KMS-11 (cell line): ENCODE measurements at regions not wholly inside any gene's neighbourhood (a gene's known extent, or its start where the extent isn't known, plus 50 kb on each side); places are given as distances from the start of the nearest gene placed in this dataset.
"Not testable (repeated sequence)": the region's sequence is repeated elsewhere in the genome, so short reads cannot be mapped to it uniquely, and the experiment has no call there.

Experiments
- H2AFZ ChIP-seq: fragments of 200-600 bp; sonication (generic); 2 replicates; pipeline ENCODE4 v1.6.1; 2016; ENCODE audit warnings: antibody characterized with exemption, mixed run types, low read depth
- H3K27ac ChIP-seq: fragments of 200-600 bp; sonication (generic); 2 replicates; pipeline ENCODE4 v1.6.1; 2016; ENCODE audit warnings: mild to moderate bottlenecking, mixed run types
- H3K27me3 ChIP-seq: fragments of 200-600 bp; sonication (generic); 2 replicates; pipeline ENCODE4 v1.6.1; 2017; ENCODE audit warnings: mild to moderate bottlenecking, low read depth, mixed run types, moderate library complexity; ENCODE audit not compliant: insufficient read depth
- H3K36me3 ChIP-seq: fragments of 200-600 bp; sonication (generic); 2 replicates; pipeline ENCODE4 v1.6.1; 2017; ENCODE audit warnings: mild to moderate bottlenecking, mixed run types; ENCODE audit not compliant: insufficient read depth
- H3K4me1 ChIP-seq: fragments of 200-600 bp; sonication (generic); 2 replicates; pipeline ENCODE4 v1.6.1; 2016; ENCODE audit warnings: mild to moderate bottlenecking, low read depth, mixed run types; ENCODE audit not compliant: poor library complexity, severe bottlenecking
- H3K4me2 ChIP-seq: fragments of 200-600 bp; sonication (generic); 2 replicates; pipeline ENCODE4 v1.7.0; 2016; ENCODE audit warnings: mild to moderate bottlenecking, mixed run types
- H3K4me3 ChIP-seq: fragments of 200-600 bp; sonication (generic); IDR thresholded peaks from 2 replicates; pipeline ENCODE4 v1.6.1; 2017; ENCODE audit warnings: low read depth, low read length, mixed read lengths; ENCODE audit not compliant: insufficient read depth
- H3K79me2 ChIP-seq: fragments of 200-600 bp; sonication (generic); 2 replicates; pipeline ENCODE4 v1.6.1; 2016; ENCODE audit warnings: low read depth, mixed run types; ENCODE audit not compliant: insufficient read depth
- H3K9ac ChIP-seq: fragments of 200-600 bp; sonication (generic); 2 replicates; pipeline ENCODE4 v1.6.1; 2016; ENCODE audit warnings: mild to moderate bottlenecking, mixed run types
- H4K20me1 ChIP-seq: fragments of 200-600 bp; sonication (generic); 2 replicates; pipeline ENCODE4 v1.6.1; 2016; ENCODE audit warnings: mild to moderate bottlenecking, mixed run types; ENCODE audit not compliant: insufficient read depth
- TF ChIP-seq, protein P1 (sequence below): fragments of 200-600 bp; sonication (generic); conservative IDR thresholded peaks from 2 replicates; pipeline ENCODE4 v1.6.1; 2017; ENCODE audit warnings: low read depth, mild to moderate bottlenecking, antibody characterized with exemption, low read length, moderate library complexity, mixed read lengths

- Histone ChIP-seq H3K4me1 (no peaks in the 10 kb centered on the region), H3K36me3 (no peaks in the 10 kb centered on the region), H3K79me2 (no peaks in the 10 kb centered on the region), H3K27ac (no peak overlapping the region), H3K4me3 (no peak overlapping the region), H3K9ac (no peak overlapping the region), H2AFZ (no peak overlapping the region), H3K4me2 (no peak overlapping the region), H3K27me3 (no peaks in the 10 kb centered on the region), H4K20me1 (no peaks in the 10 kb centered on the region)
- TF ChIP-seq, protein P1, sequence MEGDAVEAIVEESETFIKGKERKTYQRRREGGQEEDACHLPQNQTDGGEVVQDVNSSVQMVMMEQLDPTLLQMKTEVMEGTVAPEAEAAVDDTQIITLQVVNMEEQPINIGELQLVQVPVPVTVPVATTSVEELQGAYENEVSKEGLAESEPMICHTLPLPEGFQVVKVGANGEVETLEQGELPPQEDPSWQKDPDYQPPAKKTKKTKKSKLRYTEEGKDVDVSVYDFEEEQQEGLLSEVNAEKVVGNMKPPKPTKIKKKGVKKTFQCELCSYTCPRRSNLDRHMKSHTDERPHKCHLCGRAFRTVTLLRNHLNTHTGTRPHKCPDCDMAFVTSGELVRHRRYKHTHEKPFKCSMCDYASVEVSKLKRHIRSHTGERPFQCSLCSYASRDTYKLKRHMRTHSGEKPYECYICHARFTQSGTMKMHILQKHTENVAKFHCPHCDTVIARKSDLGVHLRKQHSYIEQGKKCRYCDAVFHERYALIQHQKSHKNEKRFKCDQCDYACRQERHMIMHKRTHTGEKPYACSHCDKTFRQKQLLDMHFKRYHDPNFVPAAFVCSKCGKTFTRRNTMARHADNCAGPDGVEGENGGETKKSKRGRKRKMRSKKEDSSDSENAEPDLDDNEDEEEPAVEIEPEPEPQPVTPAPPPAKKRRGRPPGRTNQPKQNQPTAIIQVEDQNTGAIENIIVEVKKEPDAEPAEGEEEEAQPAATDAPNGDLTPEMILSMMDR, result no peak
Measured at GRCh38 chrX:20681683-20682082, 415.0 kb upstream of the RPS6KA3 start.

DNA sequence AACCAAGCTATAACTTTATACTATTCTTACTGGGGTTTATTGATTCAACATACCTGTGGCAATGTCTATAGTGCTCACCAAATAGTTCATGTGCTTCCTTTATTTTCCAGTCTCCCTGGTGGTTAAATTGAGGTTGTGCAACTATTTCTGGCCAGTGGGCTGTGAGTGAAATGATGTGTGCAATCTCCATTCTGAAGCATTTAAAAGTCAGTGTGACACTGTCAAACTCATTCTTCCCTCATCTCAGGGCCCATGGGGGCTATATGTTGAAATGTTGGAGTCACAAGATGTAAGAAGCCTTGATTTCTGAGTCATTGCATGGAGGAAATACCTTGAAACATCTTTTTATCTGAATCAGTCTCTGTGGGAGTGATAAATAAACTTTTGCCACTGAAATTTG lies 414.3 kb upstream of the RPS6KA3 start:
- TF ChIP-seq, protein P1, result no peak
- Histone ChIP-seq H2AFZ (no peak overlapping the region), H3K27me3 (no peaks in the 10 kb centered on the region), H3K4me1 (no peaks in the 10 kb centered on the region), H4K20me1 (no peaks in the 10 kb centered on the region), H3K36me3 (no peaks in the 10 kb centered on the region), H3K4me2 (no peak overlapping the region), H3K27ac (no peak overlapping the region), H3K9ac (no peak overlapping the region), H3K4me3 (no peak overlapping the region), H3K79me2 (no peaks in the 10 kb centered on the region)

DNA sequence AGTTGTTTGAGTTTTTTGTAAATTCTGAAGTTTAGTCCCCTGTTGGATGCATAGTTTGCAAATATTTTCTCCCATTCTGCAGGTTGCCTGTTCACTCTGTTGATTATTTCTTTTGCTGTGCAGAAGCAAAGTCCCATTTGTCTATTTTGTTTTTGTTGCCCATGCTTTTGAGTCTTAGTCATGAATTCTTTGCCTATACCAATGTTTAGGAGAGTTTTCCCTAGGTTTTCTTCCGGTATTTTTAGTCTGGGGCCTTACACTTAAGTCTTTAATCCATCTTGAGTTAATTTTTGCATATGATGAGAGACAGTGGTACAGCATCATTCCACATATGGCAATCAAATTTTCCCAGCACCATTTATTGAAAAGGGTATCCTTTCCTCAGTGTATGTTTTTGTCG lies 405.8 kb upstream of the RPS6KA3 start:
- Histone ChIP-seq H3K79me2 (no peaks in the 10 kb centered on the region), H4K20me1 (no peaks in the 10 kb centered on the region)

GRCh38 chrX:20671746-20672145 lies 405.0 kb upstream of the RPS6KA3 start:
- not testable (repeated sequence) for H3K79me2 ChIP-seq, H2AFZ ChIP-seq, H3K36me3 ChIP-seq, H3K4me3 ChIP-seq, H3K4me2 ChIP-seq, H3K9ac ChIP-seq, H3K27ac ChIP-seq, H4K20me1 ChIP-seq, H3K27me3 ChIP-seq, H3K4me1 ChIP-seq

More for the DNA sequence above, 405.8 kb upstream of the RPS6KA3 start:
- H3K4me1 ChIP-seq, result no peaks in the 10 kb centered on the region
- TF ChIP-seq, protein P1, result no peak
- no peak overlapping the region for H3K4me3 ChIP-seq
- H3K27me3 ChIP-seq, result no peaks in the 10 kb centered on the region
- H3K9ac ChIP-seq, result no peak overlapping the region
- no peak overlapping the region for H2AFZ ChIP-seq
- no peak overlapping the region for H3K27ac ChIP-seq
- H3K36me3 ChIP-seq, result no peaks in the 10 kb centered on the region
- no peak overlapping the region for H3K4me2 ChIP-seq

GRCh38 chrX:20670611-20671010 lies 403.9 kb upstream of the RPS6KA3 start:
- no peak overlapping the region for H3K4me2 ChIP-seq
- no peaks in the 10 kb centered on the region for H3K36me3 ChIP-seq
- TF ChIP-seq, protein P1, result no peak
- no peak overlapping the region for H3K4me3 ChIP-seq
- no peaks in the 10 kb centered on the region for H3K4me1 ChIP-seq
- H4K20me1 ChIP-seq, result no peaks in the 10 kb centered on the region
- H3K9ac ChIP-seq, result no peak overlapping the region
- no peaks in the 10 kb centered on the region for H3K27me3 ChIP-seq
- no peak overlapping the region for H3K27ac ChIP-seq
- H2AFZ ChIP-seq, result no peak overlapping the region
- no peaks in the 10 kb centered on the region for H3K79me2 ChIP-seq
